HFFc6 (cell line): ENCODE measurements at regions not wholly inside any gene's neighbourhood (a gene's known extent, or its start where the extent isn't known, plus 50 kb on each side); places are given as distances from the start of the nearest gene placed in this dataset.

Source experiments
- DNase-seq: peaks from one replicate; pipeline ENCODE4 v3.0.0-alpha.2; 2018
- H3K27ac Mint-ChIP-seq: 2 replicates; pipeline ENCODE4 v1.8.0; 2020; ENCODE audit warnings: mild to moderate bottlenecking, mixed read lengths
- H3K27me3 Mint-ChIP-seq: 2 replicates; pipeline ENCODE4 v1.8.0; 2021; ENCODE audit warnings: mild to moderate bottlenecking, moderate library complexity, mixed read lengths; ENCODE audit not compliant: insufficient read depth
- H3K36me3 Mint-ChIP-seq: 2 replicates; pipeline ENCODE4 v1.8.0; 2021; ENCODE audit warnings: low read depth, mixed read lengths
- H3K4me1 Mint-ChIP-seq: 2 replicates; pipeline ENCODE4 v1.8.0; 2020; ENCODE audit warnings: low read depth, mixed read lengths
- H3K4me3 Mint-ChIP-seq: 2 replicates; pipeline ENCODE4 v1.8.0; 2020; ENCODE audit warnings: mild to moderate bottlenecking, moderate library complexity, mixed read lengths
- H3K9me3 Mint-ChIP-seq: 2 replicates; pipeline ENCODE4 v1.8.0; 2020; ENCODE audit warnings: mild to moderate bottlenecking, mixed read lengths
- CTCF ChIP-seq: fragments of 200-600 bp; sonication (generic); IDR thresholded peaks from 2 replicates; pipeline ENCODE4 v1.5.0; 2021; ENCODE audit warnings: antibody characterized with exemption, mild to moderate bottlenecking

- DNase-seq: no peak
- Mint-ChIP-seq H3K4me3 (no peak overlapping the region), H3K27me3 (no peaks in the 10 kb centered on the region), H3K27ac (no peak overlapping the region), H3K36me3 (no peaks in the 10 kb centered on the region), H3K9me3 (no peaks in the 10 kb centered on the region), H3K4me1 (no peaks in the 10 kb centered on the region)
- TF ChIP-seq CTCF: no peak
Measured at GRCh38 chr2:34815052-34815741, 1216.1 kb upstream of the FAM98A start.

GRCh38 chr2:34810456-34810855, 1211.4 kb upstream of the FAM98A start:
- no peaks in the 10 kb centered on the region for H3K4me1 Mint-ChIP-seq
- H3K27ac Mint-ChIP-seq: no peak overlapping the region
- TF ChIP-seq CTCF: no peak
- no peak for DNase-seq
- no peaks in the 10 kb centered on the region; the same call in 1 of the 2 replicates for H3K9me3 Mint-ChIP-seq
- no peak overlapping the region for H3K4me3 Mint-ChIP-seq
- no peaks in the 10 kb centered on the region for H3K36me3 Mint-ChIP-seq
- H3K27me3 Mint-ChIP-seq: no peaks in the 10 kb centered on the region

DNA sequence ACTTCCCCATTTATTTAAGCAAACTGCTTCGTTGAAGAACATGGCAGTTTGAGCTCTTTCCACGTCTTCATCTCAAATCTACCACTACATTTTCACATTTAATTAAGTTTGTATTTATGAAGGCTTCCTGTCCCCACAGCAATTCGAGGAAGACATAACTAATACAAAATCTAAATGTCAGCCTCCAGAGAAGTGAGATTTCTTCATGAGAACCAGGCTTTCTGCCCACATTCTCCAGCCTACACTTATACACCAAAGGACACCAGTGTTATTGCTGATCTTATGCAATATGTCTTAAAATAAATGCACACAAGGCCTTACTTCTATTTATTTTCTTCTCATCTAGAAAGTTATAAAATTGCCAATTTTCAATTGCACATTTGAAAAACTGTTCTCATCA, 1209.3 kb upstream of the FAM98A start:
- TF ChIP-seq CTCF: no peak
- no peaks in the 10 kb centered on the region; the same call in 1 of the 2 replicates for H3K9me3 Mint-ChIP-seq
- no peaks in the 10 kb centered on the region for H3K27me3 Mint-ChIP-seq
- no peak overlapping the region for H3K27ac Mint-ChIP-seq
- H3K36me3 Mint-ChIP-seq: no peaks in the 10 kb centered on the region
- DNase-seq: no peak
- H3K4me1 Mint-ChIP-seq: no peaks in the 10 kb centered on the region
- H3K4me3 Mint-ChIP-seq: no peak overlapping the region

- Mint-ChIP-seq H3K4me1 (no peaks in the 10 kb centered on the region), H3K27ac (no peak overlapping the region), H3K36me3 (no peaks in the 10 kb centered on the region), H3K4me3 (no peak overlapping the region), H3K27me3 (no peaks in the 10 kb centered on the region), H3K9me3 (no peaks in the 10 kb centered on the region; the same call in 1 of the 2 replicates)
- DNase-seq: no peak
- no peak for TF ChIP-seq CTCF
Measured at GRCh38 chr2:34806891-34807290, 1207.8 kb upstream of the FAM98A start.

GRCh38 chr2:34806396-34806795, 1207.3 kb upstream of the FAM98A start:
- Mint-ChIP-seq H3K4me3 (no peak overlapping the region), H3K4me1 (no peaks in the 10 kb centered on the region), H3K9me3 (no peaks in the 10 kb centered on the region; the same call in 1 of the 2 replicates), H3K27me3 (no peaks in the 10 kb centered on the region), H3K27ac (no peak overlapping the region), H3K36me3 (no peaks in the 10 kb centered on the region)
- TF ChIP-seq CTCF: no peak
- no peak for DNase-seq
